Effector memory CD4-positive, alpha-beta T cell (primary cell): ENCODE measurements at regions not wholly inside any gene's neighbourhood (a gene's known extent, or its start where the extent isn't known, plus 50 kb on each side); places are given as distances from the start of the nearest gene placed in this dataset.
"Not testable (repeated sequence)": the region's sequence is repeated elsewhere in the genome, so short reads cannot be mapped to it uniquely, and the experiment has no call there.

ENCODE experiments used
- DNase-seq, 3 donors: peaks; one replicate each; pipeline ENCODE4 v3.0.0-alpha.2; 2020
- H3K27ac ChIP-seq: 2 replicates; pipeline ENCODE4 v1.7.0; 2013; ENCODE audit warnings: mild to moderate bottlenecking, low read length, moderate library complexity; ENCODE audit not compliant: insufficient read depth, poor library complexity, severe bottlenecking
- H3K27me3 ChIP-seq: replicated peaks from 2 replicates; pipeline ENCODE4 v1.7.0; 2013; ENCODE audit warnings: mild to moderate bottlenecking, low read length; ENCODE audit not compliant: insufficient read depth, control insufficient read depth, poor library complexity, severe bottlenecking
- H3K36me3 ChIP-seq: 2 replicates; pipeline ENCODE4 v1.7.0; 2013; ENCODE audit warnings: mild to moderate bottlenecking, low read length, moderate library complexity; ENCODE audit not compliant: control insufficient read depth, insufficient read depth
- H3K4me1 ChIP-seq: 2 replicates; pipeline ENCODE4 v1.7.0; 2013; ENCODE audit warnings: low read length, mild to moderate bottlenecking; ENCODE audit not compliant: control insufficient read depth, insufficient read depth, poor library complexity, severe bottlenecking
- H3K4me3 ChIP-seq: 2 replicates; pipeline ENCODE4 v1.7.0; 2013; ENCODE audit warnings: low read length, low read depth, mild to moderate bottlenecking; ENCODE audit not compliant: insufficient read depth, poor library complexity, severe bottlenecking
- H3K9me3 ChIP-seq: 2 replicates; pipeline ENCODE4 v1.7.0; 2013; ENCODE audit warnings: mild to moderate bottlenecking, low read length, moderate library complexity; ENCODE audit not compliant: control insufficient read depth

- no peaks in the 10 kb centered on the region for H3K36me3 ChIP-seq
- no peaks in the 10 kb centered on the region for H3K27me3 ChIP-seq
- no peak for DNase-seq
- no peak overlapping the region for H3K4me3 ChIP-seq
- H3K9me3 ChIP-seq: no peaks in the 10 kb centered on the region
- no peak overlapping the region for H3K27ac ChIP-seq
- peaks cover 18% of the 10 kb centered on the region for H3K4me1 ChIP-seq
Observed at GRCh38 chr16:85445064-85445778, 167.9 kb upstream of the GSE1 start.

- Histone ChIP-seq H3K4me3 (no peak overlapping the region), H3K36me3 (no peaks in the 10 kb centered on the region), H3K9me3 (no peaks in the 10 kb centered on the region), H3K27ac (no peak overlapping the region), H3K27me3 (no peaks in the 10 kb centered on the region), H3K4me1 (peaks cover 18% of the 10 kb centered on the region)
- DNase-seq: no peak
Observed at GRCh38 chr16:85445779-85446222, 167.3 kb upstream of the GSE1 start.

- Histone ChIP-seq H3K27me3 (no peaks in the 10 kb centered on the region), H3K27ac (no peak overlapping the region), H3K9me3 (no peaks in the 10 kb centered on the region), H3K4me1 (peaks cover 23% of the 10 kb centered on the region), H3K36me3 (no peaks in the 10 kb centered on the region), H3K4me3 (no peak overlapping the region)
- no peak for DNase-seq
Observed at GRCh38 chr16:85446951-85447692, 166.0 kb upstream of the GSE1 start.

- Histone ChIP-seq H3K9me3 (no peaks in the 10 kb centered on the region), H3K4me3 (no peak overlapping the region), H3K36me3 (no peaks in the 10 kb centered on the region), H3K4me1 (peaks cover 25% of the 10 kb centered on the region), H3K27ac (no peak overlapping the region), H3K27me3 (no peaks in the 10 kb centered on the region)
- no peak for DNase-seq
Observed at GRCh38 chr16:85447693-85448313, 165.3 kb upstream of the GSE1 start.

- H3K9me3 ChIP-seq: no peaks in the 10 kb centered on the region
- H3K4me1 ChIP-seq: peaks cover 25% of the 10 kb centered on the region
- no peaks in the 10 kb centered on the region for H3K36me3 ChIP-seq
- H3K27me3 ChIP-seq: no peaks in the 10 kb centered on the region
- DNase-seq: peak in 1 of 3 donors; percentile 4
- H3K4me3 ChIP-seq: no peak overlapping the region
- peak overlapping the region; percentile 22 for H3K27ac ChIP-seq
Observed at GRCh38 chr16:85448557-85449190, 164.4 kb upstream of the GSE1 start.

- H3K36me3 ChIP-seq: no peaks in the 10 kb centered on the region
- H3K27me3 ChIP-seq: no peaks in the 10 kb centered on the region
- no peak for DNase-seq
- peaks cover 25% of the 10 kb centered on the region for H3K4me1 ChIP-seq
- peak overlapping the region; percentile 22 for H3K27ac ChIP-seq
- no peaks in the 10 kb centered on the region for H3K9me3 ChIP-seq
- H3K4me3 ChIP-seq: no peak overlapping the region
Observed at GRCh38 chr16:85449191-85449884, 163.8 kb upstream of the GSE1 start.

- Histone ChIP-seq H3K36me3 (no peaks in the 10 kb centered on the region), H3K9me3 (no peaks in the 10 kb centered on the region), H3K4me1 (peaks cover 25% of the 10 kb centered on the region), H3K4me3 (no peak overlapping the region), H3K27me3 (no peaks in the 10 kb centered on the region), H3K27ac (no peak overlapping the region)
- DNase-seq: no peak
Observed at GRCh38 chr16:85449885-85450245, 163.3 kb upstream of the GSE1 start.

- not testable (repeated sequence) for DNase-seq, H3K27me3 ChIP-seq, H3K9me3 ChIP-seq, H3K4me3 ChIP-seq, H3K27ac ChIP-seq, H3K36me3 ChIP-seq
- peaks cover 25% of the 10 kb centered on the region for H3K4me1 ChIP-seq
Observed at GRCh38 chr16:85451142-85451541, 162.0 kb upstream of the GSE1 start.

- Histone ChIP-seq H3K4me3 (no peak overlapping the region), H3K9me3 (no peaks in the 10 kb centered on the region), H3K27ac (no peak overlapping the region), H3K4me1 (peaks cover 25% of the 10 kb centered on the region), H3K36me3 (no peaks in the 10 kb centered on the region), H3K27me3 (no peaks in the 10 kb centered on the region)
- no peak for DNase-seq
Observed at GRCh38 chr16:85451641-85452363, 161.3 kb upstream of the GSE1 start.
